ENCODE measurements at regions not wholly inside any gene's neighbourhood (a gene's known extent, or its start where the extent isn't known, plus 50 kb on each side); places are given as distances from the start of the nearest gene placed in this dataset.

- H2AFZ ChIP-seq (ENCODE audit: low read length), result no peak overlapping the region
- H3K27me3 ChIP-seq (ENCODE audit: control insufficient read depth, insufficient read depth, low read length), result no peaks in the 10 kb centered on the region
- no peak for TF ChIP-seq CTCF (conservative IDR thresholded peaks at IDR 0.05 in 1 of 2, IDR thresholded peaks at IDR 0.05 in 1 of 2; ENCODE audit: low read depth in 1 of 2, low read length in 2 of 2)
- no peak for TF ChIP-seq EZH2 (IDR thresholded peaks at IDR 0.05; ENCODE audit: low read length, missing control alignments)
- no peaks in the 10 kb centered on the region for H3K79me2 ChIP-seq (ENCODE audit: control insufficient read depth, insufficient read depth, low read length)
- H3K4me2 ChIP-seq (ENCODE audit: extremely low read depth, insufficient read depth, low read length), result no peak overlapping the region
- H3K9ac ChIP-seq (ENCODE audit: insufficient read depth, low read length), result no peak overlapping the region
- no peak for DNase-seq (ENCODE audit: low read depth in 2 of 2)
- no peaks in the 10 kb centered on the region for H3K4me1 ChIP-seq (ENCODE audit: control insufficient read depth, extremely low read depth, insufficient read depth, low read length)
- no peaks in the 10 kb centered on the region for H4K20me1 ChIP-seq (ENCODE audit: control insufficient read depth, extremely low read depth, insufficient read depth, low read length)
- no peak overlapping the region for H3K27ac ChIP-seq (ENCODE audit: insufficient read depth, low read length)
- H3K9me3 ChIP-seq (ENCODE audit: control insufficient read depth, insufficient read depth, low read depth, low read length), result no peaks in the 10 kb centered on the region
- H3K4me3 ChIP-seq (replicated peaks in 1 of 4; ENCODE audit: control extremely low read depth in 1 of 4, insufficient read depth in 1 of 4, low read depth in 3 of 4, low read length in 4 of 4), result no peak overlapping the region
- H3K36me3 ChIP-seq (ENCODE audit: control insufficient read depth, insufficient read depth, low read length), result no peaks in the 10 kb centered on the region
Measured at GRCh38 chr2:239650674-239651073, 249.9 kb upstream of the HDAC4 start.

GRCh38 chr2:239649309-239649708 is 248.5 kb upstream of the HDAC4 start:
- H3K4me3 ChIP-seq (replicated peaks in 1 of 4; ENCODE audit: control extremely low read depth in 1 of 4, insufficient read depth in 1 of 4, low read depth in 3 of 4, low read length in 4 of 4), result no peak overlapping the region
- no peak overlapping the region for H3K9ac ChIP-seq (ENCODE audit: insufficient read depth, low read length)
- H3K79me2 ChIP-seq (ENCODE audit: control insufficient read depth, insufficient read depth, low read length), result no peaks in the 10 kb centered on the region
- H3K36me3 ChIP-seq (ENCODE audit: control insufficient read depth, insufficient read depth, low read length), result no peaks in the 10 kb centered on the region
- no peak overlapping the region for H2AFZ ChIP-seq (ENCODE audit: low read length)
- H3K9me3 ChIP-seq (ENCODE audit: control insufficient read depth, insufficient read depth, low read depth, low read length), result peaks cover 1% of the 10 kb centered on the region
- H4K20me1 ChIP-seq (ENCODE audit: control insufficient read depth, extremely low read depth, insufficient read depth, low read length), result no peaks in the 10 kb centered on the region
- DNase-seq (ENCODE audit: low read depth in 2 of 2), result no peak
- no peak overlapping the region for H3K27ac ChIP-seq (ENCODE audit: insufficient read depth, low read length)
- H3K4me2 ChIP-seq (ENCODE audit: extremely low read depth, insufficient read depth, low read length), result no peak overlapping the region
- no peaks in the 10 kb centered on the region for H3K27me3 ChIP-seq (ENCODE audit: control insufficient read depth, insufficient read depth, low read length)
- H3K4me1 ChIP-seq (ENCODE audit: control insufficient read depth, extremely low read depth, insufficient read depth, low read length), result no peaks in the 10 kb centered on the region
- TF ChIP-seq EZH2 (IDR thresholded peaks at IDR 0.05; ENCODE audit: low read length, missing control alignments) (no peak), CTCF (conservative IDR thresholded peaks at IDR 0.05 in 1 of 2, IDR thresholded peaks at IDR 0.05 in 1 of 2; ENCODE audit: low read depth in 1 of 2, low read length in 2 of 2) (no peak)

- DNase-seq (ENCODE audit: low read depth in 2 of 2), result no peak
- Histone ChIP-seq H4K20me1 (ENCODE audit: control insufficient read depth, extremely low read depth, insufficient read depth, low read length) (no peaks in the 10 kb centered on the region), H3K36me3 (ENCODE audit: control insufficient read depth, insufficient read depth, low read length) (no peaks in the 10 kb centered on the region)
Measured at GRCh38 chr2:239648607-239649006, 247.8 kb upstream of the HDAC4 start.

More at GRCh38 chr2:239648607-239649006, 247.8 kb upstream of the HDAC4 start:
- Histone ChIP-seq H3K27me3 (ENCODE audit: control insufficient read depth, insufficient read depth, low read length) (no peaks in the 10 kb centered on the region), H3K79me2 (ENCODE audit: control insufficient read depth, insufficient read depth, low read length) (no peaks in the 10 kb centered on the region), H3K4me2 (ENCODE audit: extremely low read depth, insufficient read depth, low read length) (no peak overlapping the region), H2AFZ (ENCODE audit: low read length) (no peak overlapping the region), H3K27ac (ENCODE audit: insufficient read depth, low read length) (no peak overlapping the region), H3K4me1 (ENCODE audit: control insufficient read depth, extremely low read depth, insufficient read depth, low read length) (no peaks in the 10 kb centered on the region), H3K4me3 (replicated peaks in 1 of 4; ENCODE audit: control extremely low read depth in 1 of 4, insufficient read depth in 1 of 4, low read depth in 3 of 4, low read length in 4 of 4) (no peak overlapping the region), H3K9me3 (ENCODE audit: control insufficient read depth, insufficient read depth, low read depth, low read length) (peaks cover 1% of the 10 kb centered on the region), H3K9ac (ENCODE audit: insufficient read depth, low read length) (no peak overlapping the region)
- TF ChIP-seq CTCF (conservative IDR thresholded peaks at IDR 0.05 in 1 of 2, IDR thresholded peaks at IDR 0.05 in 1 of 2; ENCODE audit: low read depth in 1 of 2, low read length in 2 of 2), result no peak
- TF ChIP-seq EZH2 (IDR thresholded peaks at IDR 0.05; ENCODE audit: low read length, missing control alignments), result no peak
